ENCODE measurements at regions not wholly inside any gene's neighbourhood (a gene's known extent, or its start where the extent isn't known, plus 50 kb on each side); places are given as distances from the start of the nearest gene placed in this dataset.

DNA sequence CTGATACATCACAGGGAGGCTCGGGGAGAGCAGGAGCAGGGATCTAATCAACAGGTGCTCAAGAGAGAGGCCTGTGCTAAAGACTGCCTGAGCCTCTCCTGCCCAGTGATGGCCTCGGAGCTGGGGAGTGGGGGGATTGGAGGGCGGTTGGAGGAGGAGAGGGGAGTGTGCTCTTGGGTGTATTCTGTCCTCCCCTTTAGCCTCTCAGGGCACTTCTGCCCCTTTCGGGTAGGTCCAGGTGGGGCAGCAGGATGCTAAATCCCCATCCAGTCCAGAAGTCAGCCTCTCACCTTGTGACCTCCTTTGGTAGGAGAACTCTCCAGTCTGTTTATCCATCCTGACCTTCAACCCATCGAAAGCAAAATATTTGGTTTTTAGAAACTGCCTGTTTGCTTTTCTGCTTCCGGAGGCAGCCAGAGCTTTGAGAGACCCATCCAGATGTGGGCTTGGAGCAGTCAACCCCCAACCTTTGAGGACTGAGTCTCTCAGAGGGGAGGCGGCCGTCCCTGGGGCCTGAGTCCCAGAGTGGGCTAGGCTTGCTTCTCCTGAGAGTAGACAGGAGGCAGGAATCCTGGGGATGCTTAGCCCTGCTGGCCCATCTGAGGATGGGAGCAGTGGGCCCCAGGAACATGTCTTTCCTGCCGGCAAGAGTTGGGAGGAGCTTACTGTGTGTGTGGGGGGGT lies 105.2 kb upstream of the SYT13 start (continued):
- TF ChIP-seq HNF4G (IDR thresholded peaks at IDR 0.05; ENCODE audit: borderline replicate concordance, low read depth, low read length) (peak; percentile 59), HNF4G (CRISPR knock-in tag; IDR thresholded peaks at IDR 0.05; ENCODE audit: borderline replicate concordance, low read depth) (peak; percentile 47), NBN (conservative IDR thresholded peaks at IDR 0.05) (no peak), RFX5 (IDR thresholded peaks at IDR 0.05; ENCODE audit: low read depth, low read length) (no peak), SOX13 (IDR thresholded peaks at IDR 0.05) (peak; percentile 61), SOX13 (CRISPR knock-in tag; conservative IDR thresholded peaks at IDR 0.05 in 1 of 2, IDR thresholded peaks at IDR 0.05 in 1 of 2) (peak in 1 of 2 experiments; percentile 69; a peak in 2 of 4 replicates), ZNF501 (CRISPR knock-in tag; IDR thresholded peaks at IDR 0.05) (peak; percentile 84), SALL1 (CRISPR knock-in tag; IDR thresholded peaks at IDR 0.05) (peak; percentile 95), ZNF614 (CRISPR knock-in tag; IDR thresholded peaks at IDR 0.05; ENCODE audit: borderline replicate concordance) (peak; percentile 76; the same call in 1 of the 2 replicates), BCL6 (CRISPR knock-in tag; IDR thresholded peaks at IDR 0.05) (peak; percentile 88), MXI1 (IDR thresholded peaks at IDR 0.05; ENCODE audit: borderline replicate concordance, low read depth, low read length) (no peak), ZIK1 (CRISPR knock-in tag; IDR thresholded peaks at IDR 0.05; ENCODE audit: borderline replicate concordance, low read depth) (no peak), ZNF274 (CRISPR knock-in tag; IDR thresholded peaks at IDR 0.05) (no peak)
- TF ChIP-seq, protein P1, sequence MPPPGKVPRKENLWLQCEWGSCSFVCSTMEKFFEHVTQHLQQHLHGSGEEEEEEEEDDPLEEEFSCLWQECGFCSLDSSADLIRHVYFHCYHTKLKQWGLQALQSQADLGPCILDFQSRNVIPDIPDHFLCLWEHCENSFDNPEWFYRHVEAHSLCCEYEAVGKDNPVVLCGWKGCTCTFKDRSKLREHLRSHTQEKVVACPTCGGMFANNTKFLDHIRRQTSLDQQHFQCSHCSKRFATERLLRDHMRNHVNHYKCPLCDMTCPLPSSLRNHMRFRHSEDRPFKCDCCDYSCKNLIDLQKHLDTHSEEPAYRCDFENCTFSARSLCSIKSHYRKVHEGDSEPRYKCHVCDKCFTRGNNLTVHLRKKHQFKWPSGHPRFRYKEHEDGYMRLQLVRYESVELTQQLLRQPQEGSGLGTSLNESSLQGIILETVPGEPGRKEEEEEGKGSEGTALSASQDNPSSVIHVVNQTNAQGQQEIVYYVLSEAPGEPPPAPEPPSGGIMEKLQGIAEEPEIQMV (CRISPR knock-in tag; IDR thresholded peaks at IDR 0.05; ENCODE audit: low read depth): peak; percentile 79; the same call in 1 of the 2 replicates
- TF ChIP-seq, protein P2, sequence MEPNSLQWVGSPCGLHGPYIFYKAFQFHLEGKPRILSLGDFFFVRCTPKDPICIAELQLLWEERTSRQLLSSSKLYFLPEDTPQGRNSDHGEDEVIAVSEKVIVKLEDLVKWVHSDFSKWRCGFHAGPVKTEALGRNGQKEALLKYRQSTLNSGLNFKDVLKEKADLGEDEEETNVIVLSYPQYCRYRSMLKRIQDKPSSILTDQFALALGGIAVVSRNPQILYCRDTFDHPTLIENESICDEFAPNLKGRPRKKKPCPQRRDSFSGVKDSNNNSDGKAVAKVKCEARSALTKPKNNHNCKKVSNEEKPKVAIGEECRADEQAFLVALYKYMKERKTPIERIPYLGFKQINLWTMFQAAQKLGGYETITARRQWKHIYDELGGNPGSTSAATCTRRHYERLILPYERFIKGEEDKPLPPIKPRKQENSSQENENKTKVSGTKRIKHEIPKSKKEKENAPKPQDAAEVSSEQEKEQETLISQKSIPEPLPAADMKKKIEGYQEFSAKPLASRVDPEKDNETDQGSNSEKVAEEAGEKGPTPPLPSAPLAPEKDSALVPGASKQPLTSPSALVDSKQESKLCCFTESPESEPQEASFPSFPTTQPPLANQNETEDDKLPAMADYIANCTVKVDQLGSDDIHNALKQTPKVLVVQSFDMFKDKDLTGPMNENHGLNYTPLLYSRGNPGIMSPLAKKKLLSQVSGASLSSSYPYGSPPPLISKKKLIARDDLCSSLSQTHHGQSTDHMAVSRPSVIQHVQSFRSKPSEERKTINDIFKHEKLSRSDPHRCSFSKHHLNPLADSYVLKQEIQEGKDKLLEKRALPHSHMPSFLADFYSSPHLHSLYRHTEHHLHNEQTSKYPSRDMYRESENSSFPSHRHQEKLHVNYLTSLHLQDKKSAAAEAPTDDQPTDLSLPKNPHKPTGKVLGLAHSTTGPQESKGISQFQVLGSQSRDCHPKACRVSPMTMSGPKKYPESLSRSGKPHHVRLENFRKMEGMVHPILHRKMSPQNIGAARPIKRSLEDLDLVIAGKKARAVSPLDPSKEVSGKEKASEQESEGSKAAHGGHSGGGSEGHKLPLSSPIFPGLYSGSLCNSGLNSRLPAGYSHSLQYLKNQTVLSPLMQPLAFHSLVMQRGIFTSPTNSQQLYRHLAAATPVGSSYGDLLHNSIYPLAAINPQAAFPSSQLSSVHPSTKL (CRISPR knock-in tag; IDR thresholded peaks at IDR 0.05): peak; percentile 84
- TF ChIP-seq, protein P3, sequence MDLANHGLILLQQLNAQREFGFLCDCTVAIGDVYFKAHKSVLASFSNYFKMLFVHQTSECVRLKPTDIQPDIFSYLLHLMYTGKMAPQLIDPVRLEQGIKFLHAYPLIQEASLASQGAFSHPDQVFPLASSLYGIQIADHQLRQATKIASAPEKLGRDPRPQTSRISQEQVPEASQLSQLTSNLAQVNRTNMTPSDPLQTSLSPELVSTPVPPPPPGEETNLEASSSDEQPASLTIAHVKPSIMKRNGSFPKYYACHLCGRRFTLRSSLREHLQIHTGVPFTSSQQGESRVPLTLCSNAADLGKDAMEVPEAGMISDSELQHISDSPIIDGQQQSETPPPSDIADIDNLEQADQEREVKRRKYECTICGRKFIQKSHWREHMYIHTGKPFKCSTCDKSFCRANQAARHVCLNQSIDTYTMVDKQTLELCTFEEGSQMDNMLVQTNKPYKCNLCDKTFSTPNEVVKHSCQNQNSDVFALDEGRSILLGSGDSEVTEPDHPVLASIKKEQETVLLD (CRISPR knock-in tag; IDR thresholded peaks at IDR 0.05; ENCODE audit: low read depth): no peak
- TF ChIP-seq, protein P4, sequence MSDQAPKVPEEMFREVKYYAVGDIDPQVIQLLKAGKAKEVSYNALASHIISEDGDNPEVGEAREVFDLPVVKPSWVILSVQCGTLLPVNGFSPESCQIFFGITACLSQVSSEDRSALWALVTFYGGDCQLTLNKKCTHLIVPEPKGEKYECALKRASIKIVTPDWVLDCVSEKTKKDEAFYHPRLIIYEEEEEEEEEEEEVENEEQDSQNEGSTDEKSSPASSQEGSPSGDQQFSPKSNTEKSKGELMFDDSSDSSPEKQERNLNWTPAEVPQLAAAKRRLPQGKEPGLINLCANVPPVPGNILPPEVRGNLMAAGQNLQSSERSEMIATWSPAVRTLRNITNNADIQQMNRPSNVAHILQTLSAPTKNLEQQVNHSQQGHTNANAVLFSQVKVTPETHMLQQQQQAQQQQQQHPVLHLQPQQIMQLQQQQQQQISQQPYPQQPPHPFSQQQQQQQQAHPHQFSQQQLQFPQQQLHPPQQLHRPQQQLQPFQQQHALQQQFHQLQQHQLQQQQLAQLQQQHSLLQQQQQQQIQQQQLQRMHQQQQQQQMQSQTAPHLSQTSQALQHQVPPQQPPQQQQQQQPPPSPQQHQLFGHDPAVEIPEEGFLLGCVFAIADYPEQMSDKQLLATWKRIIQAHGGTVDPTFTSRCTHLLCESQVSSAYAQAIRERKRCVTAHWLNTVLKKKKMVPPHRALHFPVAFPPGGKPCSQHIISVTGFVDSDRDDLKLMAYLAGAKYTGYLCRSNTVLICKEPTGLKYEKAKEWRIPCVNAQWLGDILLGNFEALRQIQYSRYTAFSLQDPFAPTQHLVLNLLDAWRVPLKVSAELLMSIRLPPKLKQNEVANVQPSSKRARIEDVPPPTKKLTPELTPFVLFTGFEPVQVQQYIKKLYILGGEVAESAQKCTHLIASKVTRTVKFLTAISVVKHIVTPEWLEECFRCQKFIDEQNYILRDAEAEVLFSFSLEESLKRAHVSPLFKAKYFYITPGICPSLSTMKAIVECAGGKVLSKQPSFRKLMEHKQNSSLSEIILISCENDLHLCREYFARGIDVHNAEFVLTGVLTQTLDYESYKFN (CRISPR knock-in tag; conservative IDR thresholded peaks at IDR 0.05): peak; percentile 96
- TF ChIP-seq, protein P5, sequence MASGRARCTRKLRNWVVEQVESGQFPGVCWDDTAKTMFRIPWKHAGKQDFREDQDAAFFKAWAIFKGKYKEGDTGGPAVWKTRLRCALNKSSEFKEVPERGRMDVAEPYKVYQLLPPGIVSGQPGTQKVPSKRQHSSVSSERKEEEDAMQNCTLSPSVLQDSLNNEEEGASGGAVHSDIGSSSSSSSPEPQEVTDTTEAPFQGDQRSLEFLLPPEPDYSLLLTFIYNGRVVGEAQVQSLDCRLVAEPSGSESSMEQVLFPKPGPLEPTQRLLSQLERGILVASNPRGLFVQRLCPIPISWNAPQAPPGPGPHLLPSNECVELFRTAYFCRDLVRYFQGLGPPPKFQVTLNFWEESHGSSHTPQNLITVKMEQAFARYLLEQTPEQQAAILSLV (CRISPR knock-in tag; IDR thresholded peaks at IDR 0.05; ENCODE audit: borderline replicate concordance): no peak
